SK-N-SH (cell line): ENCODE measurements at regions not wholly inside any gene's neighbourhood (a gene's known extent, or its start where the extent isn't known, plus 50 kb on each side); places are given as distances from the start of the nearest gene placed in this dataset.

Experiments used
- EP300 ChIP-seq, 2 experiments: IDR thresholded peaks; 2 replicates each; pipeline versions ENCODE4 v1.4.0 to v1.6.1; 2012; ENCODE audit warnings: borderline replicate concordance in 1 of 2, low read depth in 1 of 2, low read length in 1 of 2
- GATA2 ChIP-seq: sonication (generic); formaldehyde crosslinking; IDR thresholded peaks from 2 replicates; pipeline ENCODE4 v1.5.0; 2020; ENCODE audit warnings: mild to moderate bottlenecking, missing genetic modification reagents
- NFIC ChIP-seq: IDR thresholded peaks from 2 replicates; pipeline ENCODE4 v1.4.0; 2012; ENCODE audit warnings: borderline replicate concordance
- POLR2AphosphoS5 ChIP-seq: IDR thresholded peaks from 2 replicates; pipeline ENCODE4 v1.6.1; 2012; ENCODE audit warnings: low read depth, low read length
- RAD21 ChIP-seq: IDR thresholded peaks from 2 replicates; pipeline ENCODE4 v1.6.1; 2012; ENCODE audit warnings: mild to moderate bottlenecking, low read length
- REST ChIP-seq: IDR thresholded peaks from 2 replicates; pipeline ENCODE4 v1.6.1; 2012; ENCODE audit warnings: mild to moderate bottlenecking, low read depth, low read length, moderate library complexity
- SMC3 ChIP-seq: IDR thresholded peaks from 2 replicates; pipeline ENCODE4 v1.6.1; 2012; ENCODE audit warnings: low read depth, low read length, improper control_type of control experiment
- USF2 ChIP-seq: fragments of 150-350 bp; IDR thresholded peaks from 2 replicates; pipeline ENCODE4 v1.6.1; 2017; ENCODE audit warnings: antibody characterized with exemption, low read length, low read depth, borderline replicate concordance
- TF ChIP-seq, protein P1 (sequence below): fragments of 200-600 bp; sonication (generic); IDR thresholded peaks from 2 replicates; pipeline ENCODE4 v1.6.1; 2017; ENCODE audit warnings: antibody characterized with exemption, mild to moderate bottlenecking, moderate library complexity

GRCh38 chr13:47230155-47230554, 333.3 kb upstream of the HTR2A start:
- TF ChIP-seq, protein P1, sequence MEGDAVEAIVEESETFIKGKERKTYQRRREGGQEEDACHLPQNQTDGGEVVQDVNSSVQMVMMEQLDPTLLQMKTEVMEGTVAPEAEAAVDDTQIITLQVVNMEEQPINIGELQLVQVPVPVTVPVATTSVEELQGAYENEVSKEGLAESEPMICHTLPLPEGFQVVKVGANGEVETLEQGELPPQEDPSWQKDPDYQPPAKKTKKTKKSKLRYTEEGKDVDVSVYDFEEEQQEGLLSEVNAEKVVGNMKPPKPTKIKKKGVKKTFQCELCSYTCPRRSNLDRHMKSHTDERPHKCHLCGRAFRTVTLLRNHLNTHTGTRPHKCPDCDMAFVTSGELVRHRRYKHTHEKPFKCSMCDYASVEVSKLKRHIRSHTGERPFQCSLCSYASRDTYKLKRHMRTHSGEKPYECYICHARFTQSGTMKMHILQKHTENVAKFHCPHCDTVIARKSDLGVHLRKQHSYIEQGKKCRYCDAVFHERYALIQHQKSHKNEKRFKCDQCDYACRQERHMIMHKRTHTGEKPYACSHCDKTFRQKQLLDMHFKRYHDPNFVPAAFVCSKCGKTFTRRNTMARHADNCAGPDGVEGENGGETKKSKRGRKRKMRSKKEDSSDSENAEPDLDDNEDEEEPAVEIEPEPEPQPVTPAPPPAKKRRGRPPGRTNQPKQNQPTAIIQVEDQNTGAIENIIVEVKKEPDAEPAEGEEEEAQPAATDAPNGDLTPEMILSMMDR, result no peak
- TF ChIP-seq EP300 (IDR thresholded peaks at IDR 0.05; ENCODE audit: borderline replicate concordance in 1 of 2, low read depth in 1 of 2, low read length in 1 of 2) (no peak), REST (no peak), POLR2AphosphoS5 (no peak), NFIC (no peak), RAD21 (no peak), GATA2 (no peak), USF2 (no peak), SMC3 (no peak)
